ENCODE measurements at regions not wholly inside any gene's neighbourhood (a gene's known extent, or its start where the extent isn't known, plus 50 kb on each side); places are given as distances from the start of the nearest gene placed in this dataset.

- Mint-ChIP-seq H3K9me3 (no peaks in the 10 kb centered on the region), H3K27ac (no peak overlapping the region), H3K4me3 (no peak overlapping the region), H3K36me3 (ENCODE audit: low read depth) (no peaks in the 10 kb centered on the region), H3K27me3 (no peaks in the 10 kb centered on the region), H3K4me1 (no peaks in the 10 kb centered on the region)
- no peak for DNase-seq
- ATAC-seq, result no peak
Observed at GRCh38 chr4:11182586-11183355, 245.9 kb downstream of the HS3ST1 start.

DNA sequence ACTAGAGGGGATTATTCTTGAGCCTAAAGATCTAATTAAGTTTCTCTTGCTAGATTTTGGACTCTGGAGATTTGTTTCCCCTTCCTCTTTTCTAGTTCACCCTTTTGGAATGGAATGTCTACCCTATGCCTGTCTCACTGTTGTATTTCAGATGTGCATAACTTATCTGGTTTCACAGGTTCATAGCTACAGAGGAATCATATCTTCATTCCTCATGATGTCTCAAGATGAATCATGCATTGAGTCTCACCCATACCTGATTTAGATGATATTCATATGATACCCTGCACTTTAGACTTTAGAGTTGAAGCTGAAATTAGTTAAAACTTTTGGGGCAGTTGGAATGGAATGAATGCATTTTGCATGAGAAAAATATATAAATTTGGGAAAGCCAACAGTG is 246.7 kb downstream of the HS3ST1 start:
- Mint-ChIP-seq H3K4me1 (no peaks in the 10 kb centered on the region), H3K9me3 (no peaks in the 10 kb centered on the region), H3K36me3 (ENCODE audit: low read depth) (no peaks in the 10 kb centered on the region), H3K4me3 (no peak overlapping the region), H3K27ac (no peak overlapping the region), H3K27me3 (no peaks in the 10 kb centered on the region)
- no peak for ATAC-seq
- no peak for DNase-seq

- DNase-seq (no peak), ATAC-seq (no peak)
- Mint-ChIP-seq H3K4me1 (no peaks in the 10 kb centered on the region), H3K4me3 (no peak overlapping the region), H3K27me3 (no peaks in the 10 kb centered on the region), H3K9me3 (no peaks in the 10 kb centered on the region), H3K36me3 (ENCODE audit: low read depth) (no peaks in the 10 kb centered on the region), H3K27ac (no peak overlapping the region)
Observed at GRCh38 chr4:11179796-11180195, 248.9 kb downstream of the HS3ST1 start.

DNA sequence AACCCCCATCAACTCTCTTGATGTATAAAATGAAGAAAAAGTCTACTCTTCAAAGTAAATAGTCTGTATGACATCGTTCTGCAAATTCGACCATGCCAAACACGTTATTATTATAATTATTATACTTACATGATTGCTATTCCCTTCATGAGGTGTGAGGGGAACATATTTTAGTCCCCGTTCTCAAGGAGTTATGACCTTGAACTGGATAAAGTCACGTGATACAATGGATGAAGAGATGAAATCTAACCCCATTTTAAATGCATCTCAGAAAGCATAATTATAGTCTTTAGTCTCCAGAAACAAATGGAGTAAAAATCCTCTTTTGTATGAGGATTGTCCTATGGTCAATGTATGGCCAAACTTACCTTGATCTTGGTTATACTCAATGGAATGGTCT is 250.3 kb downstream of the HS3ST1 start:
- ATAC-seq, result no peak
- DNase-seq, result no peak
- no peak overlapping the region for H3K4me3 Mint-ChIP-seq
- no peaks in the 10 kb centered on the region for H3K4me1 Mint-ChIP-seq
- no peak overlapping the region for H3K27ac Mint-ChIP-seq
- no peaks in the 10 kb centered on the region for H3K27me3 Mint-ChIP-seq
- no peaks in the 10 kb centered on the region for H3K9me3 Mint-ChIP-seq
- H3K36me3 Mint-ChIP-seq (ENCODE audit: low read depth), result no peaks in the 10 kb centered on the region

DNA sequence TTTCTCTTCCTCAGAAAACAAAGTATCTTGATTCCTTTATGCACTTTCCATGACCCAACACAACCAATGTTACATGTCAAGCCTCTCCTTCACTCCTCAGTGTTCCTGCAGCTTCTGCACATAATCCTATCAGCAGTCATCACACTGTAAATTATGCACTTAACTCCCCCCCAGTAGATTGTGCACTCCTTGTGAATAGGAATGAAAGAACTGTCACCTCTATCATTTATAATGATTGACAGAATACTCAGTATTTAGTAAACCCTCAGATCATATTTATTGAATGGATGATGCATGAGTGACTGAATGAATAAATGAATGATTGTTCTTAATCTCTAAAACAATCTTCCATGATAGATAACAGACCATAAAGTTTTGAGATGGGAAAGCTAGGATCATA is 253.3 kb downstream of the HS3ST1 start:
- H3K4me3 Mint-ChIP-seq, result no peak overlapping the region
- no peak for DNase-seq
- H3K27me3 Mint-ChIP-seq, result no peaks in the 10 kb centered on the region
- no peaks in the 10 kb centered on the region for H3K4me1 Mint-ChIP-seq
- ATAC-seq, result no peak
- H3K27ac Mint-ChIP-seq, result no peak overlapping the region
- no peaks in the 10 kb centered on the region for H3K9me3 Mint-ChIP-seq
- H3K36me3 Mint-ChIP-seq (ENCODE audit: low read depth), result no peaks in the 10 kb centered on the region

DNA sequence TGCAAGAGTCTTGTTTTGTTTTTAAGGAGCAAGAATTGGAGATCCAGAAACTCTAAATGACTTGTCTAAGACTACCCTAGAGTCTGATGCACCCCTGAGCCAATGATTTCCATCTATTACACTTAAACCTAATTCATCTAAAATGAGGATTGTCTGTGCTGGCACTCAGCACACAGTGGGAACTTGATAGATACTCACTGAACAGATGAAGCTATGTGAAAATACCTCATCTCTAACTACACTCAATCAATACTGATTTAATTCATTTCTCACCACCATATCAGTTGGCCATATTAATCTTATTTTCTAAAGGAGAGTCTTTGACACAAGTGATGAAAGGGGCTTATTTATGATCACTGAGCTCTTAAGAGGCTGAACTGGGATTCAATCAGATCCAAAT is 262.1 kb downstream of the HS3ST1 start:
- H3K9me3 Mint-ChIP-seq, result peaks cover 5% of the 10 kb centered on the region
- H3K36me3 Mint-ChIP-seq (ENCODE audit: low read depth), result no peaks in the 10 kb centered on the region
- H3K4me3 Mint-ChIP-seq, result no peak overlapping the region
- ATAC-seq, result no peak
- no peaks in the 10 kb centered on the region for H3K27me3 Mint-ChIP-seq
- DNase-seq, result no peak
- no peak overlapping the region for H3K27ac Mint-ChIP-seq
- H3K4me1 Mint-ChIP-seq, result no peaks in the 10 kb centered on the region

DNA sequence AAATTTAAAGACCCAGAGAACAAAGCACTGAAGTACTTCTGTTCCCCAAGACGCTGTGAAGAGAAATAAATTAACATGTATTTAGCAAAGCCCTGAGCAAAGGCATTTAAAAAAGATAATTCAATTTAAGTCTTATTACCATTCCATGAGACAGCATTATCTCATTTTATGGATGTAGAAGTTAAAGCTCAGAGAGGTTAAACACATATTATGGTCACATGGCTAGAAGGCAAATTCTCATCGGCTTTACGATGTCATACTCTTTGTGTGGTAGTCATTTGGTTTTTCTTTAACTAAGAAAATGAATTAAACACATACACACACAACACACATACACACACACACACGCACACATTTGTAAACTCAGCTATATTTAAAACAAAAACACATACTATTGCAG is 262.7 kb downstream of the HS3ST1 start:
- Mint-ChIP-seq H3K4me1 (no peaks in the 10 kb centered on the region), H3K9me3 (peaks cover 5% of the 10 kb centered on the region), H3K4me3 (no peak overlapping the region), H3K27me3 (no peaks in the 10 kb centered on the region), H3K36me3 (ENCODE audit: low read depth) (no peaks in the 10 kb centered on the region), H3K27ac (no peak overlapping the region)
- no peak for DNase-seq
- ATAC-seq, result no peak

DNA sequence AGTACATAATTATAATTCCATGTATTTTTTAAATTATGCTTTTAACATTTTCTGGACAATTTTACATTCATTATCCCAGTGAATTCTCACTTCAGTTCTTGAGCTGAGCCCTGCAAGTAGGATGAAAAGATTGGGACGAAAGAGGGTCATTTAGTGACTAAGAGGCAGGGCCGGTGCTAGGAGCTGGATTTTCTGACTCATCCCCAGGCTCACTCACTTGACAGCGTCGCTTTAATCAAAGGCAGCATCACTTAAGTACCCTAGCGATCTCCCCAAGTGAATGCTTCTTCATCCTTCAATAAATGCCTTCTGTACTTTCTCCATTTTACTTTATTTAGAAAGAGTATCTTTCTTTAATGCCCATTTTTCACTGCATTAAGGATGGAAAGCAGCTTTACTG is 263.6 kb downstream of the HS3ST1 start:
- Mint-ChIP-seq H3K4me1 (no peaks in the 10 kb centered on the region), H3K4me3 (no peak overlapping the region), H3K9me3 (peaks cover 5% of the 10 kb centered on the region), H3K36me3 (ENCODE audit: low read depth) (no peaks in the 10 kb centered on the region), H3K27me3 (no peaks in the 10 kb centered on the region), H3K27ac (no peak overlapping the region)
- ATAC-seq (no peak), DNase-seq (no peak)

DNA sequence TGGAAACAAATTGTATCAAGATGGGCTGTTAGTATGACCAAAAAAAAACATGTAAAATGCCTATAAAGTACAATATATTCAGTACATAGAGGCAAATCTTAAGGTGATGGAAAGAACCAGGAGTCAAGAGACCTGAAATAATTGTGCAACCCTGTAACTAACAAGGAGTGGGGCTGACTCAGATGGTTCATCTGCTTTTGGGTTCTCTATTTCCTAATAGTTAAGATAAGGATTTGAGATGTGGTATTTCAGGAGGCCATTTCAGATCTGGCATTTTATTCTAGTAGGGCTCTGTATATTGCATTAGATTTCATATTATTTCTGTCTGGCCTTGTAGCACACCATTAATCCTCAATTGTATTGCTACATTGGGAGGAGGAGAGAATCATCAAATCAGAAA is 268.4 kb downstream of the HS3ST1 start:
- H3K27me3 Mint-ChIP-seq, result peaks cover 3% of the 10 kb centered on the region
- H3K4me1 Mint-ChIP-seq, result no peaks in the 10 kb centered on the region
- ATAC-seq (no peak), DNase-seq (no peak)
- H3K9me3 Mint-ChIP-seq, result peaks cover 5% of the 10 kb centered on the region
- H3K27ac Mint-ChIP-seq, result no peak overlapping the region
- H3K4me3 Mint-ChIP-seq, result no peak overlapping the region
- H3K36me3 Mint-ChIP-seq (ENCODE audit: low read depth), result no peaks in the 10 kb centered on the region

GRCh38 chr4:11158971-11159370 is 269.7 kb downstream of the HS3ST1 start:
- peaks cover 3% of the 10 kb centered on the region for H3K27me3 Mint-ChIP-seq
- peaks cover 5% of the 10 kb centered on the region for H3K9me3 Mint-ChIP-seq
- no peaks in the 10 kb centered on the region for H3K36me3 Mint-ChIP-seq (ENCODE audit: low read depth)
- ATAC-seq, result no peak
- no peak for DNase-seq
- H3K27ac Mint-ChIP-seq, result no peak overlapping the region
- H3K4me1 Mint-ChIP-seq, result no peaks in the 10 kb centered on the region
- no peak overlapping the region for H3K4me3 Mint-ChIP-seq

DNA sequence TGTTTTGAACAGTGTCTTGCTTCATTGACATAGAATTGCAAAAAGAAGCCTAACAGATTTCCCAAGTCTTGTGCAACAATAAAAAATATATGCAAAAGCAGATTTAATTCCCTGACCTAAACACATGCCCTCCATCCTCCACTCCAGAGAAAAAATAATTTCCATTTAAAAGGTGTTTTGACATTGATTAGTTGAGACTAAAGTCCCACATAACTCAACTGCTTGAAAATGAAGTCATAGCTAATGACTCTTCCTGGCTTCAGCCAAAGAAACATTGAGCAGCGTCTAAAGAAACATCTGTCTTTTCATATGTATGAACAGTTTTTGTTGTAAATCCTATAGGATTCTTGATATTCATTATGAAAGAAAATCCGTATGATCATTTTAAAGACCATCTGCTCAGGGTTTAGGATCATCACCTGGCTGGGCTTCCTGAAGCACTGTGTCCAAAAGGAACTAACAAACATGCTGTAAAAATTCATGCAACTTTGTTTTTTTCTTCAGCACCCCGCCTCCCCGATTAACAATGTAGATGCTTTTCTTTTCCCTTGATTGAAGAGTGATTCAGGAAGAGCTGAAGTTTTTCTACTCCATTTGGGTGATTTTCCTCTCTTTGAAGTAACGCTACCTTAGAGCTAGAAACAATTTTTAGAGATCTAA is 273.4 kb downstream of the HS3ST1 start:
- Mint-ChIP-seq H3K4me3 (no peak overlapping the region), H3K36me3 (ENCODE audit: low read depth) (no peaks in the 10 kb centered on the region), H3K4me1 (no peaks in the 10 kb centered on the region), H3K9me3 (no peaks in the 10 kb centered on the region), H3K27me3 (peaks cover 6% of the 10 kb centered on the region), H3K27ac (no peak overlapping the region)
- ATAC-seq (no peak), DNase-seq (no peak)

DNA sequence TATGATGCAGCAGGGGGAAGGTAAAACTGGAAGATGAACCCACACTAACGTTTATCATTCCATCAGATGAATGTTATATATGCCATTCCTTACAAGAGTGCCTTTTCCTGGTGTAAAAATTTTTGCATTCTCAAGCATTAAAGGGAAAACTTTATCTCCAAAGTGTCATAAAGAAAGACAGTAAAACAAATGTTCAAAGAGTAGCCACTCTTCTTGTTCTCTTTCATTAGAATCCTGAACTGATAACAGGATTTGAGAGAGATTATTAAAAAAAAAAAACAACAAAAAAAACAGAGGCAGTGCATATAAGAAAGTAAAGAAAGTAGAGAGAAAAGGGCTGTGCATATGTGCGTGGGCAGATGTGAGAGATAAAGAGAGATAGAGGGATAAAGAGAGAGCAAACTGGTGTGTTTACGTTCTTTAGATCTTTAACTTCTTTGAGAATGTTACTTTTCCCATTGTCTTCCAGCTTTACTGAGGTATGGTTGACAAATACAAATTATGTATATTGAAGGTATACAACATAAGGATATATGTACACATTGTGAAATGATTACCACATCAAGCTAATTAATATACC is 275.4 kb downstream of the HS3ST1 start:
- H3K36me3 Mint-ChIP-seq (ENCODE audit: low read depth), result no peaks in the 10 kb centered on the region
- peaks cover 6% of the 10 kb centered on the region for H3K27me3 Mint-ChIP-seq
- DNase-seq (no peak), ATAC-seq (no peak)
- H3K4me1 Mint-ChIP-seq, result peaks cover 6% of the 10 kb centered on the region
- H3K4me3 Mint-ChIP-seq, result no peak overlapping the region
- no peaks in the 10 kb centered on the region for H3K9me3 Mint-ChIP-seq
- H3K27ac Mint-ChIP-seq, result no peak overlapping the region

DNA sequence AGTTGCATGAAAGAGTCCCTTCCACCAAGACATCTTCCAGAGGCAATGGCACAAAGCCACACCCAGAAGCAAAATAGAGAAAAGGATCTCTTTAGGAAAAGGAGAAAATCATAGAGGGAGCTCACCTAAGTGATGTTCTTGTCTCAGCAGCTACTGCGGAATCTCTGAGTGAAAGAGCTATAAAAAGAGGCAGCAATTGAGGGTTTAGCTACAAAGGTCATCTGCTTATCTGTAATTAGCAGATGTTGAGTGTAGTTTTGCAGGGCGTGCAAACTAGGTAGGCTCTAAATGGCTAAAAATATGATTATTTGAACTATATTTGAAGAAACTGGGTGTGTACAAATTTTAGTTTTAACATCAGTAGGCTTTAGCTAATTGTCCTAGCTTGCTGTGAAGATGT is 276.0 kb downstream of the HS3ST1 start:
- Mint-ChIP-seq H3K9me3 (no peaks in the 10 kb centered on the region), H3K27me3 (peaks cover 3% of the 10 kb centered on the region)

DNA sequence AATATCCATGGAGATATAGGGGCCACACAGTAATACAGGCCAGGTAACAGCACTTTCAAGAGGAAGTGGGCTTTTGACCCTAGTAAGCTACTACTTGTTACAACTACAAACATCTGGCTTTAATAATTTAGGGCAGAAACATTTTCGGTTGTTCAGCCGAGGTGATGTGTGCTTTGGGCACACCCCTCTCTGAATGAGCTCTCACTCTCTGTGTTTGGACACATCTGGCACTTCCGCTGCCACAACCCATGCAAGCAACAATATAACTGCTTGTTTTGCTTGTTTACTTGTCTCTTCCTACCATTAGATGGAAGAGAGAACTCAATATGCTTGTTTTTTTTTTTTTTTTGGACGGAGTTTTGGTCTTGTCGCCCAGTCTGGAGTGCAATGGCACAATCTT is 277.2 kb downstream of the HS3ST1 start:
- Mint-ChIP-seq H3K9me3 (no peaks in the 10 kb centered on the region), H3K27me3 (peaks cover 3% of the 10 kb centered on the region), H3K27ac (no peak overlapping the region), H3K36me3 (ENCODE audit: low read depth) (no peaks in the 10 kb centered on the region), H3K4me1 (peaks cover 6% of the 10 kb centered on the region), H3K4me3 (no peak overlapping the region)
- ATAC-seq (no peak), DNase-seq (no peak)

More for the DNA sequence above, 276.0 kb downstream of the HS3ST1 start:
- no peak for ATAC-seq
- DNase-seq, result no peak
- Mint-ChIP-seq H3K27ac (no peak overlapping the region), H3K36me3 (ENCODE audit: low read depth) (no peaks in the 10 kb centered on the region), H3K4me1 (peaks cover 6% of the 10 kb centered on the region), H3K4me3 (no peak overlapping the region)

GRCh38 chr4:11149612-11150259 is 279.0 kb downstream of the HS3ST1 start:
- ATAC-seq, result peak; percentile 43
- Mint-ChIP-seq H3K27ac (no peak overlapping the region), H3K9me3 (no peaks in the 10 kb centered on the region), H3K36me3 (ENCODE audit: low read depth) (no peaks in the 10 kb centered on the region), H3K4me1 (peaks cover 6% of the 10 kb centered on the region), H3K27me3 (peaks cover 3% of the 10 kb centered on the region), H3K4me3 (no peak overlapping the region)
- no peak for DNase-seq

Data from activated naive CD8-positive, alpha-beta T cell treated with anti-CD3 and anti-CD28 coated beads, Interleukin-2, amount 50 U/mL, for 24 hours (primary cell).